ENCODE measurements at regions not wholly inside any gene's neighbourhood (a gene's known extent, or its start where the extent isn't known, plus 50 kb on each side); places are given as distances from the start of the nearest gene placed in this dataset.
"Not testable (repeated sequence)": the region's sequence is repeated elsewhere in the genome, so short reads cannot be mapped to it uniquely, and the experiment has no call there.

GRCh38 chr7:96920713-96921112, 84.6 kb upstream of the DLX6 start:
- Mint-ChIP-seq H3K4me1 (no peaks in the 10 kb centered on the region), H3K27me3 (ENCODE audit: low read depth, poor library complexity) (peaks cover 14% of the 10 kb centered on the region), H3K27ac (no peak overlapping the region), H3K36me3 (ENCODE audit: low read depth) (no peaks in the 10 kb centered on the region), H3K4me3 (no peak overlapping the region), H3K9me3 (no peaks in the 10 kb centered on the region)
- no peak for DNase-seq
- TF ChIP-seq CTCF (IDR thresholded peaks at IDR 0.05), result no peak

DNA sequence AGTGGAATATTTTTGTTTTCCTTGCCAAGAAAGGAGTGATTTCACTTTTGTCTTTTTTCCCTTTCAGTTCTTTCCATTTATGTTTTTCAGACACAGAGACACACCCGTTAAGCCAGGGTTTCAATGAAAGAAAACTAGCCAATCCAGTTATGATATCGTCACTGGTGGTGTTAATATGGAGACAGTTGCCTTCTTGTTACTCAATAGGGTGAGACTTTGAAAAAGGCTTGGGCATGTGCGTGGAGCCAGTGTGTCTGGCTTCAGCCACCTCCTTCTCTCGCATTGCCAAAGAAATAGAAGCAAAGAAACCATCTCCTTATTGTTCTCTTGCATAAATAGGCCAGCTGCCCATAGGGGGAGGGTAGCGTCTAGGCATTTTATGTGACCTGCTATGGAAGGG, 84.1 kb upstream of the DLX6 start:
- peaks cover 14% of the 10 kb centered on the region for H3K27me3 Mint-ChIP-seq (ENCODE audit: low read depth, poor library complexity)
- no peak overlapping the region for H3K4me3 Mint-ChIP-seq
- no peak for TF ChIP-seq CTCF (IDR thresholded peaks at IDR 0.05)
- no peaks in the 10 kb centered on the region for H3K4me1 Mint-ChIP-seq
- H3K9me3 Mint-ChIP-seq, result no peaks in the 10 kb centered on the region
- DNase-seq, result no peak
- no peaks in the 10 kb centered on the region for H3K36me3 Mint-ChIP-seq (ENCODE audit: low read depth)
- no peak overlapping the region for H3K27ac Mint-ChIP-seq

DNA sequence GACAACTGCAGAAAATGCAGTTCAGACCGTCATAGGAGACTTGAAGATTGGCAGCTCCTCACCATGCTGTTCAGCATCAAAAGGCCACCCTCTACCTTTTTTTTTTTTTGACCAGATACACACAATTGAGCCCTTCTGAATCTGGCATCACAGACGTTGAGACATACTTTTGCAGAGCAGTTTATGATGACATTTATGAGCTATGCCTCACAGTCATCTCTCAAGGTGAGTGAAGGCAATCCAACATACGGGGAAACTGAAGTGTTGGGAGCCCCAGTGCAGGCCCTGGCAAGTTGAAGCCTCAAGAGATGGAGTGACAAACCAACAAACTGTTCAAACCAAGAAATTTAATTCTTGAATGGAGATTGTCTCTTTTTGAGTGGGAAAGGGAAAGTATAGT, 83.6 kb upstream of the DLX6 start:
- no peak for TF ChIP-seq CTCF (IDR thresholded peaks at IDR 0.05)
- no peaks in the 10 kb centered on the region for H3K9me3 Mint-ChIP-seq
- no peak for DNase-seq
- H3K27ac Mint-ChIP-seq, result no peak overlapping the region
- H3K4me1 Mint-ChIP-seq, result no peaks in the 10 kb centered on the region
- no peaks in the 10 kb centered on the region for H3K36me3 Mint-ChIP-seq (ENCODE audit: low read depth)
- peaks cover 17% of the 10 kb centered on the region for H3K27me3 Mint-ChIP-seq (ENCODE audit: low read depth, poor library complexity)
- no peak overlapping the region for H3K4me3 Mint-ChIP-seq

DNA sequence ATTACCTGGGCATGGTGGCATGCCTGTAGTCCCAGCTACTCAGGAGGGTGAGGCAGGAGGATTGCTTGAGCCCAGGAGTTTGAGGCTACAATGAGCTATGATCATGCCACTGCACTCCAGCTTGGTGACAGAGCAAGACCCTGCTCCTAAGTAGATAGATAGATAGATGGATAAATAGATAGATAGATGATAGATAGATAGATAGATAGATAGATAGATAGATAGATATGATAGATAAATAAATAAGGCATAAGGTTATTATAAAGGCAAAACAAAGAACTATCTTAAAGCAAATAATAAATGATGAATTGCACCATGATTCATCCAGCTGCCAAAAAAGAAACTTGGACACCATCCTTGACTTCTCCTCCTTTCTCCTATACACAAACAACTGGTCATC, 82.0 kb upstream of the DLX6 start:
- H3K36me3 Mint-ChIP-seq (ENCODE audit: low read depth); DNase-seq; H3K9me3 Mint-ChIP-seq; H3K4me1 Mint-ChIP-seq; H3K4me3 Mint-ChIP-seq; H3K27ac Mint-ChIP-seq: not testable (repeated sequence)
- H3K27me3 Mint-ChIP-seq (ENCODE audit: low read depth, poor library complexity), result peaks cover 18% of the 10 kb centered on the region

GRCh38 chr7:96927131-96927530, 78.2 kb upstream of the DLX6 start:
- H3K27ac Mint-ChIP-seq, result no peak overlapping the region
- H3K36me3 Mint-ChIP-seq (ENCODE audit: low read depth), result no peaks in the 10 kb centered on the region
- H3K4me3 Mint-ChIP-seq, result no peak overlapping the region
- peaks cover 42% of the 10 kb centered on the region for H3K27me3 Mint-ChIP-seq (ENCODE audit: low read depth, poor library complexity)
- no peak for TF ChIP-seq CTCF (IDR thresholded peaks at IDR 0.05)
- DNase-seq, result no peak
- no peaks in the 10 kb centered on the region for H3K4me1 Mint-ChIP-seq
- no peaks in the 10 kb centered on the region for H3K9me3 Mint-ChIP-seq

DNA sequence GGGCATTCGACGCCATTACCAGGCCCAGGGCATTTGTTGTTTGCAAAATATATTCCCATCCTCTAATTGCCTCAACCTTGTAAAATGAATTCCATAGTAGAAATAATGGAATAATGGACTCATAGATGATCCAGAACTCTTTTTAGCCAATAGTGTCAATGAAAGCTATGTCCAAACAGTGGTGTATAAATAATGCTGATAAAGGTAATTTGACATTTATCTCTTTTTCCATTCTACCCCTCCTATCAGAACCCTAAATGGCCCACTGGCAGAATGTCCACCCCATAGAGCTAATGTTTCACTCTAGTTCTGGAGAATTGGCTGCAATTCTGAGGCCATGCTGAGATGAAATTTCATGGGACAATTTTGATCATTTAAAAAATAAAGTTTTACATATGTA, 76.4 kb upstream of the DLX6 start:
- H3K4me3 Mint-ChIP-seq, result no peak overlapping the region
- TF ChIP-seq CTCF (IDR thresholded peaks at IDR 0.05), result no peak
- no peaks in the 10 kb centered on the region for H3K9me3 Mint-ChIP-seq
- H3K27me3 Mint-ChIP-seq (ENCODE audit: low read depth, poor library complexity), result peaks cover 32% of the 10 kb centered on the region
- no peak overlapping the region for H3K27ac Mint-ChIP-seq
- no peaks in the 10 kb centered on the region for H3K4me1 Mint-ChIP-seq
- DNase-seq, result no peak
- H3K36me3 Mint-ChIP-seq (ENCODE audit: low read depth), result no peaks in the 10 kb centered on the region

Data from nephron progenitor cell (in vitro differentiated cells).